ENCODE measurements at regions not wholly inside any gene's neighbourhood (a gene's known extent, or its start where the extent isn't known, plus 50 kb on each side); places are given as distances from the start of the nearest gene placed in this dataset.
"Not testable (repeated sequence)": the region's sequence is repeated elsewhere in the genome, so short reads cannot be mapped to it uniquely, and the experiment has no call there.

- Histone ChIP-seq H3K9me3 (ENCODE audit: low read length) (no peaks in the 10 kb centered on the region), H3K4me1 (ENCODE audit: insufficient read depth, low read length, poor library complexity, severe bottlenecking) (no peaks in the 10 kb centered on the region), H3K4me3 (ENCODE audit: low read depth, low read length, poor library complexity, severe bottlenecking) (no peak overlapping the region), H4K20me1 (ENCODE audit: insufficient read depth, low read length) (no peaks in the 10 kb centered on the region), H3K9me2 (ENCODE audit: insufficient read depth, low read length) (no peaks in the 10 kb centered on the region), H3K79me2 (ENCODE audit: insufficient read depth, low read depth, low read length) (no peaks in the 10 kb centered on the region), H3K36me3 (ENCODE audit: insufficient read depth, low read length) (no peaks in the 10 kb centered on the region), H3K27ac (ENCODE audit: low read depth, low read length, poor library complexity, severe bottlenecking) (no peak overlapping the region), H3K4me2 (ENCODE audit: low read length) (no peak overlapping the region), H2AFZ (ENCODE audit: low read length) (no peak overlapping the region)
- TF ChIP-seq CTCF (conservative IDR thresholded peaks at IDR 0.05; ENCODE audit: low read length) (0 out of 2 replicates have a peak, but pooled peaks have one; percentile 16), EZH2phosphoT487 (IDR thresholded peaks at IDR 0.05; ENCODE audit: borderline replicate concordance, low read depth, low read length) (no peak)
- CTCF ChIA-PET (ENCODE audit: unreplicated experiment) = no interaction called here
- POLR2A ChIA-PET = no interaction called here
- DNase-seq (ENCODE audit: low spot score) = no peak
- no TSS peak for BruUV-seq (replicated peaks)
- intact Hi-C loops (cut with micrococcal nuclease; ENCODE audit: unreplicated experiment) = no loop called here
These were observed 191.3 kb upstream of the KCNJ3 start for GRCh38 chr2:154507186-154507585.

DNA sequence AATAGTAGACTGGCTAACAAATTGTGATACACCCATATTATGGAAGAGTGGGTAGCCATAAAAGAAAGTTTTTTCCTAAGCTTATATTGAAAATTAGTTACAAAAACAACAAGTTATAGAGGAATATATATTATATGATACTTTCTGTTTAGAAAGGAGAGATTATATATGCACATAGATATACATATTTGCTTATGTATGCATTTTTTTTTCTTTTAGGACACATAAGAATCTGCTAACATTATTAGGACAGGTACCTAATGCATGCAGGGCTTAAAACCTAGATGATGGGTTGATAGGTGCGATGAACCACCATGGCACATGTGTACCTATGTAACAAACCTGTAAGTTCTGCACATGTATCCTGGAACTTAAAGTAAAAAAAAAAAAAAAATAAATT, 179.6 kb upstream of the KCNJ3 start:
- Histone ChIP-seq H3K36me3 (ENCODE audit: insufficient read depth, low read length) (no peaks in the 10 kb centered on the region), H2AFZ (ENCODE audit: low read length) (no peak overlapping the region), H3K4me2 (ENCODE audit: low read length) (no peak overlapping the region), H3K79me2 (ENCODE audit: insufficient read depth, low read depth, low read length) (no peaks in the 10 kb centered on the region), H3K4me1 (ENCODE audit: insufficient read depth, low read length, poor library complexity, severe bottlenecking) (no peaks in the 10 kb centered on the region), H4K20me1 (ENCODE audit: insufficient read depth, low read length) (no peaks in the 10 kb centered on the region), H3K4me3 (ENCODE audit: low read depth, low read length, poor library complexity, severe bottlenecking) (no peak overlapping the region), H3K27ac (ENCODE audit: low read depth, low read length, poor library complexity, severe bottlenecking) (no peak overlapping the region), H3K9me3 (ENCODE audit: low read length) (no peaks in the 10 kb centered on the region), H3K9me2 (ENCODE audit: insufficient read depth, low read length) (no peaks in the 10 kb centered on the region)
- TF ChIP-seq CTCF (conservative IDR thresholded peaks at IDR 0.05; ENCODE audit: low read length) (no peak), EZH2phosphoT487 (IDR thresholded peaks at IDR 0.05; ENCODE audit: borderline replicate concordance, low read depth, low read length) (no peak)
- no TSS peak for BruUV-seq (replicated peaks)
- intact Hi-C loops (cut with micrococcal nuclease; ENCODE audit: unreplicated experiment) = no loop called here
- DNase-seq (ENCODE audit: low spot score) = no peak
- ChIA-PET POLR2A (no interaction called here), CTCF (ENCODE audit: unreplicated experiment) (no interaction called here)

GRCh38 chr2:154520951-154521350, 177.5 kb upstream of the KCNJ3 start:
- H3K9me3 ChIP-seq (ENCODE audit: low read length); intact Hi-C loops (cut with micrococcal nuclease; ENCODE audit: unreplicated experiment); POLR2A ChIA-PET; H3K36me3 ChIP-seq (ENCODE audit: insufficient read depth, low read length); H3K4me3 ChIP-seq (ENCODE audit: low read depth, low read length, poor library complexity, severe bottlenecking); H3K79me2 ChIP-seq (ENCODE audit: insufficient read depth, low read depth, low read length); H3K4me1 ChIP-seq (ENCODE audit: insufficient read depth, low read length, poor library complexity, severe bottlenecking); DNase-seq (ENCODE audit: low spot score); BruUV-seq (replicated peaks); H3K4me2 ChIP-seq (ENCODE audit: low read length); H4K20me1 ChIP-seq (ENCODE audit: insufficient read depth, low read length); H3K9me2 ChIP-seq (ENCODE audit: insufficient read depth, low read length); CTCF ChIA-PET (ENCODE audit: unreplicated experiment); H3K27ac ChIP-seq (ENCODE audit: low read depth, low read length, poor library complexity, severe bottlenecking); H2AFZ ChIP-seq (ENCODE audit: low read length): not testable (repeated sequence)
